ENCODE measurements at regions not wholly inside any gene's neighbourhood (a gene's known extent, or its start where the extent isn't known, plus 50 kb on each side); places are given as distances from the start of the nearest gene placed in this dataset.
A peak's percentile ranks its signal among the peaks of the same experiment; 100 is the strongest.

GRCh38 chr20:51899674-51900073 lies 97.4 kb upstream of the SALL4 start:
- TF ChIP-seq ARNT (IDR thresholded peaks at IDR 0.05) (no peak), PKNOX1 (IDR thresholded peaks at IDR 0.05) (peak; percentile 90)
- no peak for DNase-seq (ENCODE audit: extremely low spot score)
- POLR2A ChIA-PET: no interaction called here
- CTCF ChIA-PET: no interaction called here

GRCh38 chr20:51898788-51899187 lies 96.5 kb upstream of the SALL4 start:
- ChIA-PET CTCF (no interaction called here), POLR2A (no interaction called here)
- TF ChIP-seq HDGF (IDR thresholded peaks at IDR 0.05; ENCODE audit: borderline replicate concordance): no peak
- no peak for TF ChIP-seq FOXA1 (IDR thresholded peaks at IDR 0.05)
- TF ChIP-seq L3MBTL2 (conservative IDR thresholded peaks at IDR 0.05): no peak
- no peak for DNase-seq (ENCODE audit: extremely low spot score)

GRCh38 chr20:51894619-51895018 lies 92.3 kb upstream of the SALL4 start:
- TF ChIP-seq ARNT (IDR thresholded peaks at IDR 0.05): no peak
- no peak for TF ChIP-seq TARDBP (IDR thresholded peaks at IDR 0.05)
- no peak for TF ChIP-seq HDGF (IDR thresholded peaks at IDR 0.05; ENCODE audit: borderline replicate concordance)
- no peak for TF ChIP-seq ZNF384 (IDR thresholded peaks at IDR 0.05)
- TF ChIP-seq SUZ12 (IDR thresholded peaks at IDR 0.05): no peak
- no peak for TF ChIP-seq BHLHE40 (IDR thresholded peaks at IDR 0.05; ENCODE audit: borderline replicate concordance)
- no peak for TF ChIP-seq FOXA1 (IDR thresholded peaks at IDR 0.05)
- TF ChIP-seq L3MBTL2 (conservative IDR thresholded peaks at IDR 0.05): no peak
- no peak for TF ChIP-seq FOXK2 (IDR thresholded peaks at IDR 0.05)
- TF ChIP-seq SP1 (IDR thresholded peaks at IDR 0.05): no peak
- no peak for TF ChIP-seq FOXM1 (IDR thresholded peaks at IDR 0.05; ENCODE audit: borderline replicate concordance)
- TF ChIP-seq PKNOX1 (IDR thresholded peaks at IDR 0.05): no peak
- TF ChIP-seq CTBP1 (IDR thresholded peaks at IDR 0.05; ENCODE audit: borderline replicate concordance): no peak
- TF ChIP-seq ELF4 (IDR thresholded peaks at IDR 0.05): no peak
- no peak for TF ChIP-seq LEF1 (IDR thresholded peaks at IDR 0.05; ENCODE audit: borderline replicate concordance)
- no peak for TF ChIP-seq NFRKB (IDR thresholded peaks at IDR 0.05)
- POLR2A ChIA-PET: no interaction called here
- DNase-seq (ENCODE audit: extremely low spot score): no peak
- CTCF ChIA-PET: interaction anchor here (1.0 kb wide), 1 partner anchor 94 kb away, joined by 3 read pairs; no protein-coding TSS in a partner anchor

GRCh38 chr20:51894201-51894600 lies 91.9 kb upstream of the SALL4 start:
- ChIA-PET POLR2A (no interaction called here), CTCF (interaction anchor here (1.0 kb wide), 1 partner anchor 94 kb away, joined by 3 read pairs; no protein-coding TSS in a partner anchor)
- no peak for DNase-seq (ENCODE audit: extremely low spot score)
- no peak for TF ChIP-seq ELF4 (IDR thresholded peaks at IDR 0.05)
- no peak for TF ChIP-seq LEF1 (IDR thresholded peaks at IDR 0.05; ENCODE audit: borderline replicate concordance)
- no peak for TF ChIP-seq FOXM1 (IDR thresholded peaks at IDR 0.05; ENCODE audit: borderline replicate concordance)

GRCh38 chr20:51893723-51894122 lies 91.4 kb upstream of the SALL4 start:
- ChIA-PET CTCF (interaction anchor here (1.0 kb wide), 1 partner anchor 93 kb away, joined by 3 read pairs; no protein-coding TSS in a partner anchor), POLR2A (interaction anchor here (0.6 kb wide), 1 partner anchor 92 kb away, joined by 3 read pairs; no protein-coding TSS in a partner anchor)
- no peak for TF ChIP-seq FOXA1 (IDR thresholded peaks at IDR 0.05)
- no peak for TF ChIP-seq FOXK2 (IDR thresholded peaks at IDR 0.05)
- TF ChIP-seq NFRKB (IDR thresholded peaks at IDR 0.05): no peak
- no peak for TF ChIP-seq ARNT (IDR thresholded peaks at IDR 0.05)
- no peak for TF ChIP-seq TARDBP (IDR thresholded peaks at IDR 0.05)
- no peak for TF ChIP-seq LEF1 (IDR thresholded peaks at IDR 0.05; ENCODE audit: borderline replicate concordance)
- no peak for DNase-seq (ENCODE audit: extremely low spot score)

- ChIA-PET POLR2A (no interaction called here), CTCF (no interaction called here)
- no peak for DNase-seq (ENCODE audit: extremely low spot score)
- TF ChIP-seq FOXA1 (IDR thresholded peaks at IDR 0.05): no peak
- no peak for TF ChIP-seq ELF4 (IDR thresholded peaks at IDR 0.05)
- TF ChIP-seq SP1 (IDR thresholded peaks at IDR 0.05): no peak
- no peak for TF ChIP-seq CTBP1 (IDR thresholded peaks at IDR 0.05; ENCODE audit: borderline replicate concordance)
- TF ChIP-seq SUZ12 (IDR thresholded peaks at IDR 0.05): no peak
- TF ChIP-seq ZNF384 (IDR thresholded peaks at IDR 0.05): no peak
- no peak for TF ChIP-seq ARNT (IDR thresholded peaks at IDR 0.05)
- TF ChIP-seq FOXM1 (IDR thresholded peaks at IDR 0.05; ENCODE audit: borderline replicate concordance): no peak
- TF ChIP-seq NFRKB (IDR thresholded peaks at IDR 0.05): no peak
- no peak for TF ChIP-seq L3MBTL2 (conservative IDR thresholded peaks at IDR 0.05)
- TF ChIP-seq FOXK2 (IDR thresholded peaks at IDR 0.05): no peak
- TF ChIP-seq PKNOX1 (IDR thresholded peaks at IDR 0.05): no peak
- no peak for TF ChIP-seq LEF1 (IDR thresholded peaks at IDR 0.05; ENCODE audit: borderline replicate concordance)
- no peak for TF ChIP-seq HDGF (IDR thresholded peaks at IDR 0.05; ENCODE audit: borderline replicate concordance)
- no peak for TF ChIP-seq TARDBP (IDR thresholded peaks at IDR 0.05)
- TF ChIP-seq BHLHE40 (IDR thresholded peaks at IDR 0.05; ENCODE audit: borderline replicate concordance): no peak
These were observed 87.7 kb upstream of the SALL4 start for GRCh38 chr20:51890003-51890402.

- ChIA-PET CTCF (interaction anchor here (0.6 kb wide), 1 partner anchor 53 kb away, joined by 11 read pairs; no protein-coding TSS in a partner anchor), POLR2A (no interaction called here)
- TF ChIP-seq FOXK2 (IDR thresholded peaks at IDR 0.05) (no peak), HDGF (IDR thresholded peaks at IDR 0.05; ENCODE audit: borderline replicate concordance) (no peak), SUZ12 (IDR thresholded peaks at IDR 0.05) (no peak), FOXA1 (IDR thresholded peaks at IDR 0.05) (no peak), ZNF384 (IDR thresholded peaks at IDR 0.05) (no peak), CTBP1 (IDR thresholded peaks at IDR 0.05; ENCODE audit: borderline replicate concordance) (no peak), PKNOX1 (IDR thresholded peaks at IDR 0.05) (no peak), BHLHE40 (IDR thresholded peaks at IDR 0.05; ENCODE audit: borderline replicate concordance) (no peak), NFRKB (IDR thresholded peaks at IDR 0.05) (no peak), LEF1 (IDR thresholded peaks at IDR 0.05; ENCODE audit: borderline replicate concordance) (no peak), ARNT (IDR thresholded peaks at IDR 0.05) (no peak), FOXM1 (IDR thresholded peaks at IDR 0.05; ENCODE audit: borderline replicate concordance) (no peak), L3MBTL2 (conservative IDR thresholded peaks at IDR 0.05) (no peak)
- no peak for DNase-seq (ENCODE audit: extremely low spot score)
These were observed 87.1 kb upstream of the SALL4 start for GRCh38 chr20:51889466-51889865.
